ENCODE measurements at regions not wholly inside any gene's neighbourhood (a gene's known extent, or its start where the extent isn't known, plus 50 kb on each side); places are given as distances from the start of the nearest gene placed in this dataset.
A peak's percentile ranks its signal among the peaks of the same experiment; 100 is the strongest.

GRCh38 chr22:26847046-26847445 lies 189.7 kb downstream of the MIAT start:
- Histone ChIP-seq H3K36me3 (ENCODE audit: control insufficient read depth in 2 of 4, insufficient read depth in 4 of 4, low read length in 3 of 4) (no peaks in the 10 kb centered on the region), H2BK20ac (ENCODE audit: low read length) (no peak overlapping the region), H3K4me1 (replicated peaks in 1 of 4; ENCODE audit: control insufficient read depth in 3 of 4, insufficient read depth in 4 of 4, low read length in 3 of 4) (no peaks in the 10 kb centered on the region), H3K79me2 (ENCODE audit: control insufficient read depth in 1 of 2, insufficient read depth in 2 of 2, low read length in 2 of 2) (no peaks in the 10 kb centered on the region), H3K27me3 (replicated peaks in 1 of 4; ENCODE audit: control insufficient read depth in 3 of 4, extremely low read depth in 1 of 4, insufficient read depth in 3 of 4, low read length in 3 of 4) (no peaks in the 10 kb centered on the region), H3K23ac (ENCODE audit: insufficient read length) (no peak overlapping the region), H3K4me3 (ENCODE audit: extremely low read depth in 1 of 4, insufficient read depth in 2 of 4, low read depth in 3 of 4, low read length in 4 of 4) (no peak overlapping the region), H3K23me2 (ENCODE audit: low read depth, low read length) (no peaks in the 10 kb centered on the region), H3K56ac (replicated peaks; ENCODE audit: insufficient read length, low read depth, low read length) (no peak overlapping the region), H3K14ac (ENCODE audit: insufficient read length) (no peak overlapping the region), H2BK120ac (replicated peaks; ENCODE audit: low read depth, low read length) (no peak overlapping the region), H4K20me1 (replicated peaks in 1 of 2; ENCODE audit: control insufficient read depth in 1 of 2, insufficient read depth in 2 of 2, low read length in 2 of 2) (no peaks in the 10 kb centered on the region), H2BK12ac (ENCODE audit: low read depth, low read length) (no peak overlapping the region), H2AK5ac (ENCODE audit: low read depth, low read length) (no peak overlapping the region), H3K18ac (ENCODE audit: extremely low read depth, low read length) (no peak overlapping the region), H3K27ac (ENCODE audit: low read depth, low read length) (no peak overlapping the region), H4K8ac (ENCODE audit: extremely low read depth, insufficient read depth, low read length) (no peak overlapping the region), H3K9me3 (ENCODE audit: insufficient read depth in 2 of 2, low read depth in 1 of 2, low read length in 1 of 2) (no peaks in the 10 kb centered on the region), H3K9ac (replicated peaks in 1 of 4; ENCODE audit: extremely low read depth in 1 of 4, low read depth in 3 of 4, low read length in 3 of 4) (no peak overlapping the region), H4K91ac (replicated peaks; ENCODE audit: insufficient read length, low read length) (no peak overlapping the region), H3K4me2 (ENCODE audit: insufficient read depth in 1 of 2, low read depth in 2 of 2, low read length in 2 of 2) (no peak overlapping the region), H3K79me1 (ENCODE audit: low read depth, low read length) (no peaks in the 10 kb centered on the region), H3K4ac (replicated peaks; ENCODE audit: insufficient read length, low read depth, low read length) (no peak overlapping the region), H2BK15ac (ENCODE audit: low read length) (no peak overlapping the region), H4K5ac (ENCODE audit: insufficient read length, low read depth, low read length) (no peak overlapping the region), H2BK5ac (ENCODE audit: low read depth, low read length) (no peak overlapping the region), H2AFZ (ENCODE audit: low read length) (no peak overlapping the region)
- peak in 1 of 2 experiments; percentile 20 for DNase-seq (ENCODE audit: low read depth in 1 of 2, low spot score in 2 of 2)
- ChIA-PET POLR2A (ENCODE audit: partially characterized antibody) (no interaction called here), CTCF (ENCODE audit: partially characterized antibody) (interaction anchor here (0.8 to 1.4 kb wide), 2 partner anchors 11 to 44 kb away, joined by 3 to 5 read pairs; no protein-coding TSS in a partner anchor)
- WGBS, 2 experiments (ENCODE audit: extremely low coverage in 1 of 2, insufficient coverage in 1 of 2, insufficient read length in 1 of 2, insufficient replicate concordance in 2 of 2, low coverage in 1 of 2, low lambda C conversion rate in 2 of 2, missing lambda C conversion rate in 1 of 2): 78% methylated on average over 5 of the region's 5 CpGs; no CpG with 5 or more reads in 1 of the 2 experiments
- FAIRE-seq: no peak
- TF ChIP-seq TCF12 (IDR thresholded peaks at IDR 0.05; ENCODE audit: low read depth, low read length) (no peak), CBX5 (IDR thresholded peaks at IDR 0.05; ENCODE audit: low read depth, low read length) (no peak), BRCA1 (IDR thresholded peaks at IDR 0.05; ENCODE audit: low read depth, low read length) (no peak), RAD21 (IDR thresholded peaks at IDR 0.05 in 1 of 2, conservative IDR thresholded peaks at IDR 0.05 in 1 of 2; ENCODE audit: low read depth in 2 of 2, low read length in 2 of 2) (no peak), EP300 (IDR thresholded peaks at IDR 0.05; ENCODE audit: borderline replicate concordance in 1 of 2, low read depth in 2 of 2, low read length in 2 of 2) (no peak), CTBP2 (IDR thresholded peaks at IDR 0.05; ENCODE audit: borderline replicate concordance, insufficient read depth, insufficient read length, low read length) (no peak), SIRT6 (IDR thresholded peaks at IDR 0.05; ENCODE audit: low read length) (no peak), KDM5A (IDR thresholded peaks at IDR 0.05; ENCODE audit: low read length) (no peak), POLR2AphosphoS5 (IDR thresholded peaks at IDR 0.05; ENCODE audit: low read depth, low read length) (no peak)
- TF ChIP-seq, protein P1, sequence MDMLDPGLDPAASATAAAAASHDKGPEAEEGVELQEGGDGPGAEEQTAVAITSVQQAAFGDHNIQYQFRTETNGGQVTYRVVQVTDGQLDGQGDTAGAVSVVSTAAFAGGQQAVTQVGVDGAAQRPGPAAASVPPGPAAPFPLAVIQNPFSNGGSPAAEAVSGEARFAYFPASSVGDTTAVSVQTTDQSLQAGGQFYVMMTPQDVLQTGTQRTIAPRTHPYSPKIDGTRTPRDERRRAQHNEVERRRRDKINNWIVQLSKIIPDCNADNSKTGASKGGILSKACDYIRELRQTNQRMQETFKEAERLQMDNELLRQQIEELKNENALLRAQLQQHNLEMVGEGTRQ (IDR thresholded peaks at IDR 0.05; ENCODE audit: low read length): no peak
- TF ChIP-seq, protein P2, sequence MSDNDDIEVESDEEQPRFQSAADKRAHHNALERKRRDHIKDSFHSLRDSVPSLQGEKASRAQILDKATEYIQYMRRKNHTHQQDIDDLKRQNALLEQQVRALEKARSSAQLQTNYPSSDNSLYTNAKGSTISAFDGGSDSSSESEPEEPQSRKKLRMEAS (IDR thresholded peaks at IDR 0.05): no peak
- TF ChIP-seq, protein P3, sequence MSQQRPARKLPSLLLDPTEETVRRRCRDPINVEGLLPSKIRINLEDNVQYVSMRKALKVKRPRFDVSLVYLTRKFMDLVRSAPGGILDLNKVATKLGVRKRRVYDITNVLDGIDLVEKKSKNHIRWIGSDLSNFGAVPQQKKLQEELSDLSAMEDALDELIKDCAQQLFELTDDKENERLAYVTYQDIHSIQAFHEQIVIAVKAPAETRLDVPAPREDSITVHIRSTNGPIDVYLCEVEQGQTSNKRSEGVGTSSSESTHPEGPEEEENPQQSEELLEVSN (IDR thresholded peaks at IDR 0.05): no peak

All from H1 (cell line).